GM12864 (cell line): ENCODE measurements at regions not wholly inside any gene's neighbourhood (a gene's known extent, or its start where the extent isn't known, plus 50 kb on each side); places are given as distances from the start of the nearest gene placed in this dataset.
A peak's percentile ranks its signal among the peaks of the same experiment; 100 is the strongest.

Experiments
- DNase-seq: peaks from one replicate; pipeline ENCODE4 v3.0.0-alpha.2; 2011; ENCODE audit warnings: low read depth
- H3K4me3 ChIP-seq: 2 replicates; pipeline ENCODE4 v1.5.1; 2011; ENCODE audit warnings: mild to moderate bottlenecking, low read depth, low read length, control low read depth
- TF ChIP-seq, protein P1 (sequence below): IDR thresholded peaks from 2 replicates; pipeline ENCODE4 v1.5.1; 2011; ENCODE audit warnings: low read depth, mild to moderate bottlenecking, moderate library complexity, low read length, control low read depth, inconsistent platforms; ENCODE audit errors: missing control alignments

DNA sequence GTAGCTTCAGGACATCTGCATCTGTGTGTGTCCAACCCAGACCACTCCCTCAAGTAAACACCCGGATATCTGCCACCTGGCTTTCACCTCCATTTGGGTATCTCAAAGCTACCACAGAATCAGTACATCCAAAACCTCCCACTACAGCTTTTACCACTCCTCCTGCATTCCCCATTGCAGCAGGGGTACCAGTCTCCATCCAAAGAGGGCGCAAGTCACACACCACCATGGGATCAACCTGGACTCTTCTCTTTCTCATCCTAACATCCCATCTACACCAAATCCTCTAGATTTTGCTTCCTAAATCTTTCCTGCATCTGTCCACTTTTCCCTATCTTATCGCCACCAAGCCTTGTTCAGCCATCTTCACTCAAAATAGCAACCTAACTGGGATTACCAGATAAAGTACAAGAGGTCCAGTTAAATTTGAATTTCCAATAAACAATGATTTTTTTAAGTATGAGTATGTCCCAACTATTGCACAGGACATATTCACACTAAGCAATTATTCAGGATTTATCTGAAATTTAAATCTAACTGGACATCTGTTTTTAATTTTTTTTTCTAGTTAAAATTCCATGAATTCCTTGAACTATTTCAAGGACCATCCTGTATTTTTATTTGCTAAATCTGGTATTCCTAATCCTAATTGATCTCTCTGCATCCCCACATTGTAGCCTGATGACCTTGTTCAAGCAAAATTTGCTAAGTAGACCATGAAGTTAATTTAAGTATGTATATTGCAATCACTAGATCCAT, 164.3 kb upstream of the MLN start:
- DNase-seq: no peak
- no peak overlapping the region for H3K4me3 ChIP-seq
- TF ChIP-seq, protein P1, sequence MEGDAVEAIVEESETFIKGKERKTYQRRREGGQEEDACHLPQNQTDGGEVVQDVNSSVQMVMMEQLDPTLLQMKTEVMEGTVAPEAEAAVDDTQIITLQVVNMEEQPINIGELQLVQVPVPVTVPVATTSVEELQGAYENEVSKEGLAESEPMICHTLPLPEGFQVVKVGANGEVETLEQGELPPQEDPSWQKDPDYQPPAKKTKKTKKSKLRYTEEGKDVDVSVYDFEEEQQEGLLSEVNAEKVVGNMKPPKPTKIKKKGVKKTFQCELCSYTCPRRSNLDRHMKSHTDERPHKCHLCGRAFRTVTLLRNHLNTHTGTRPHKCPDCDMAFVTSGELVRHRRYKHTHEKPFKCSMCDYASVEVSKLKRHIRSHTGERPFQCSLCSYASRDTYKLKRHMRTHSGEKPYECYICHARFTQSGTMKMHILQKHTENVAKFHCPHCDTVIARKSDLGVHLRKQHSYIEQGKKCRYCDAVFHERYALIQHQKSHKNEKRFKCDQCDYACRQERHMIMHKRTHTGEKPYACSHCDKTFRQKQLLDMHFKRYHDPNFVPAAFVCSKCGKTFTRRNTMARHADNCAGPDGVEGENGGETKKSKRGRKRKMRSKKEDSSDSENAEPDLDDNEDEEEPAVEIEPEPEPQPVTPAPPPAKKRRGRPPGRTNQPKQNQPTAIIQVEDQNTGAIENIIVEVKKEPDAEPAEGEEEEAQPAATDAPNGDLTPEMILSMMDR: peak; percentile 33

DNA sequence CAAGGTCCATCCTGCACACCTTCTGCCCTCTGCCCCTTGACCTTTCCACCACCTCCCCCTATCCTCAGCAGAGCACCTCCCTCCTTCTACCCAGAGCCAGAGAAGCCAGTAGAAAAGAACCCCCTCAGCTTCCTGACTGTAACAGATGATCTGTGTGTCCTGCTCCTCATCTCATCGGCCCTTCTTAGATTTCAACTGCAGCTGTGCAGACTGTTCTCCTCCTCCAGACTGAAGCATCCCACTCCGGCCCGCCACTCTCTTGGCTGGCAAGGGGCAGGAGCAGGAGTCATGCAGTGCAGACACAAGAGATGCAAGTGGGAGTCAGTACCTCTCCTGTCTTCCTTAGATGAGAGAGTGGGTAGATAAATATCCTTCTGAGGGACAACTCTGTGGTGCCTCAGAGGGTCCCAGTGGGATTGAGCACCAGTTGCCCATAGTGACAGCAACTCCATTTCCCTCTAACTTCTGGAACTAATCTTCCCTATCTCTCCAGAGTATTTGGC, 163.5 kb upstream of the MLN start:
- TF ChIP-seq, protein P1: no peak
- H3K4me3 ChIP-seq: no peak overlapping the region
- DNase-seq: no peak

GRCh38 chr6:33966536-33966935, 162.7 kb upstream of the MLN start:
- no peak for DNase-seq
- H3K4me3 ChIP-seq: no peak overlapping the region
- TF ChIP-seq, protein P1: no peak

DNA sequence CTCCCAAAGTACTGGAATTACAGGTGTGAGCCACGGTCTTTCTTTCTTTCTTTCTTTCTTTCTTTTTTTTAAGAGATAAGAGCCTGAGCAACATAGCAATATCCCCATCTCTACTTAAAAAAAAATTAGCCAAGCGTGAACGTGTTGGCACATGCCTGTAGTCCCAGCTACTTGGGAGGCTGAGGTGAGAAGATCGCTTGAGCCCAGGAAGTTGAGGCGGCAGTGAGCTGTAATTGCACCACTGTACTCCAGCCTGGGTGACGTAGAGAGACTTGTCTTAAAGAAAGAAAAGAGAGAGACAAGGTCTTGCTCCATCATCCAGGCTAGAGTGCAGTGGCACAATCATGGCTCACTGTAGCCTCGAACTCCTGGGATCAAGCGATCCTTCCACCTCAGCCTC, 162.0 kb upstream of the MLN start:
- no peak for DNase-seq
- TF ChIP-seq, protein P1: no peak

GRCh38 chr6:33964387-33964786, 160.6 kb upstream of the MLN start:
- TF ChIP-seq, protein P1: no peak
- DNase-seq: no peak
- no peak overlapping the region for H3K4me3 ChIP-seq

More for the DNA sequence above, 162.0 kb upstream of the MLN start:
- H3K4me3 ChIP-seq: no peak overlapping the region

- DNase-seq: no peak
- TF ChIP-seq, protein P1: no peak
- H3K4me3 ChIP-seq: no peak overlapping the region
These were observed 159.4 kb upstream of the MLN start for GRCh38 chr6:33963136-33963750.
